ENCODE measurements at regions not wholly inside any gene's neighbourhood (a gene's known extent, or its start where the extent isn't known, plus 50 kb on each side); places are given as distances from the start of the nearest gene placed in this dataset.

GRCh38 chr3:187458383-187458782 is 90.2 kb downstream of the RTP4 start:
- no peak for TF ChIP-seq YY1 (IDR thresholded peaks at IDR 0.05; ENCODE audit: insufficient read depth, insufficient read length)
- TF ChIP-seq SUZ12 (IDR thresholded peaks at IDR 0.05; ENCODE audit: extremely low read depth, insufficient read depth, insufficient read length), result no peak
- TF ChIP-seq ZNF274 (IDR thresholded peaks at IDR 0.05; ENCODE audit: low read depth, low read length), result no peak

Data from NT2/D1 (cell line).